Stimulated activated CD8-positive, alpha-beta memory T cell treated with anti-CD3 and anti-CD28 coated beads, Interleukin-2, amount 100 ng/mL, for 1 hour (primary cell): ENCODE measurements at regions not wholly inside any gene's neighbourhood (a gene's known extent, or its start where the extent isn't known, plus 50 kb on each side); places are given as distances from the start of the nearest gene placed in this dataset.
A peak's percentile ranks its signal among the peaks of the same experiment; 100 is the strongest.

ENCODE experiments used
- DNase-seq, 2 donors: peaks; one replicate each; pipeline ENCODE4 v3.0.0-alpha.2; 2020; ENCODE audit warnings: low read depth in 2 of 2

DNA sequence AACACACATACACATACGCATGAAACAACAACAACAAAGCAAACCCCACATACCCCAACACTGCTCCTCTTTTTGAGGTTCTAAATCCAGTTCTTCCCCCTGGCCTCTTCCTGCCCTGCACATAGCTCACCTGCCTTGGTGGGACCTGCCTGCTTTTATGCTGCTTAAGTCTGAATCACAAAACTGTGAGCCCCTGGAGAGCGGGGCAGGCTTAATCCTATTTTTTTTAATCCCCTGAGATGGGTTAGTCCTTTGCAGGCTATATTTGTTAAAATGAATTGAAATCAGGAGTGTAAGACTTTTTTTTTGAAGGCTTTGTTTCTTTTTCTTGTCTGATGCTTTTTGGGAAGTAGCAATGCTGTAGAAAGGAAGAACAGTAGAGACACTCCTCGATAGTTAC, 84.6 kb upstream of the MAX start:
- DNase-seq, result no peak

GRCh38 chr14:65187421-65188049, 85.2 kb upstream of the MAX start:
- no peak for DNase-seq

DNA sequence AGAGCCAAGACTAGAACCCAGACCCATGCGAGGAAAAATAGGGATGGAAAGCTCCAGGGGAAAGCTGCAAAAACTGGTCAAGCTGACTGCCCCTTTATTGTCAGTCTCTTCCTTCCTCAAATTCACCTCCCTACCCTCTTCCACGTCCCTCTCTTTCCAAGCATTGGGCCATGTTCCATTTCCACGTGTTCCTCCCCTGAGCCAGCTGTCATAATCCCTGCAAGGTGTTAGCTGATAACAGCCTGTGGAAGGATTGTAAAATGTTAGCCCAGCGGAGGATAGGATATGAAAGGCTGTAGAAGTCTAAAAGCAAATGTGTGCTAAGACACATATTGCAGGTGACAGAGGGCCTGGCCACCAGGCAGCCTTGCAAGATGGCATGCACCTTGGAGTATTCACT, 88.0 kb upstream of the MAX start:
- no peak for DNase-seq

DNA sequence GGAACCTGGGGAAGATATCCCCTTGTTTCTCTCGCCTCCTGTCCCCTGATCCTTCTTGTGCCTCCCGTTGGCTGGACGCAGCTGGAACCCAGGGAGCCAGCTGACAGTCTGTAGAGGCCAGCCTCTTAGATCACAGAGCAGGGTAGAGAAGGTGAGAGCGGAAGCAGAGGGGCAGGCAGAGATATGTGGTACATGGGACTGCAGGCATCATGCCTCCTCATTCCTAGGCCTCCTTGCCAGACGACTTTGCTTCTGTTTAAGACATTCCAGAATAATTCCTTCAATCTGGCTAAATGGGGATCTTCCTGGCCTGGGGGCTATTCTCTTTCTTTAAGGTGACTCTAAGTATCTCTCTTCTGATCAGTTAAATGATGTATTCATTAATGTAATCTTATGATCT, 89.4 kb upstream of the MAX start:
- DNase-seq, result no peak

DNA sequence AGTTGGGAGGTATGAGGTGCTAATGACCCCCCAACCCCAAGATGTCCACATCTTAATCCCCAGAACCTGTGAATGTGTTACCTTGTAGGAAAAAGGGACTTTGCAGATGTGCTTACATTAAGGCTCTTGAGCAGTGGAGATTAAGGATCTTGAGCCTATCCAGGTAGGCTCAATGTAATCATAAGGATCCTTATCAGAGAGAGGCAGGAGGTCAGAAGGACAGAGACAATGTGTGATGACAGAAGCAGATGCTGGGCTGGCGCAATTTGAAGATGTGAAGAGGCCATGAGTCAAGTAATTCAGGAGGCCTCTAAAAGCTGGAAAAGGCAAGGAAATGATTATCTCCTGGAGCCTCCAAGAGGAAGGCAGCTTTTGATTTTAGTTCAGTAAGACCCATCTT, 90.4 kb upstream of the MAX start:
- DNase-seq, result no peak

- no peak for DNase-seq
Observed at GRCh38 chr14:65193916-65194590, 91.7 kb upstream of the MAX start.

DNA sequence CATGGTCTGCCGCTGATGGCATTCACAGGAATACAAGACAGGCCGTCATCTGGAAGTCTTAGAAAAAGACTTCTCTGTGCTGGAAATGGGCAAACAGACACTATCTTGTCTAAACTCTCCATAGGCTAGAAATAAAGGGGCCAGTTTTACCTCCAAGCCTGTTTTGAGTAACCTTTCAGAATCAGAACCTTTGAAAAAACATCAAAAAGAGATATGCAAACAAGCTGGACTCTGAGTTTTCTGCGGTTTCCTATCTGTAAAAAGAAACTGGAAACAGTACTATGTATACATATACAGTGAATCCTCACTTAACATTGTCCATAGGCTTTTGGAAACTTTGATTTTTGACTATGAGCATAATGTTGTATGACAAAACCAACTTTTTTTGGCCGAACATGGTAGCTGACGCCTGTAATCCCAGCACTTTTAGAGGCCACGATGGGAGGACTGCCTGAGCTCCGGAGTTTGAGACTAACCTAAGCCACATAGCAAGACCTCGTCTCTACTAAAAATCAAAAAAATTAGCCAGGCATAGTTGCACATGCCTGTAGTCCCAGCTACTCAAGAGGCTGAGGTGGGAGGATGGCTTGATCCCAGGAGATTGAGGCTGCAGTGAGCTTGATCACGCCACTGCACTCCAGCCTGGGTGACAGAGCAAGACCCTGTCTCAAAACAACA, 92.9 kb upstream of the MAX start:
- no peak for DNase-seq

GRCh38 chr14:65198346-65198745, 96.0 kb upstream of the MAX start:
- DNase-seq, result no peak

GRCh38 chr14:65200454-65200853, 98.1 kb upstream of the MAX start:
- DNase-seq, result no peak

DNA sequence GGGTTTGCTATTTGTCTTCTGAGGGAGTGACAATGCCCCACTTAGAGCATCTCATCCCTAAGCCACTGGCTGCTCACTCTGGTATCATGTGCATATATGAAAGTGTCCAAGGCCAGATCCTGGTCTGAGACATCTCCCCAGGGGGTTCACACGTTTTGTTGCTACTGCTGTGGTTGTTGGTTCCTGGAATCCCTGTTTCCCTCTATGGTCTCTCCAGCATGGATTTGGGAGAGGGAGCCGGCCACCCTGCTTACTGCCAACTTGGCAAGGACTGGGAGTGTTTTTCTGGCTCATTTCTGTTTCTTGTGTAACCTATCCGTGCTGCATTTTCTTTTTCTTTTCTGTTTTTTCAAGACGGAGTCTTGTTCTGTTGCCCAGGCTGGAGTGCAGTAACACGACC, 101.3 kb upstream of the MAX start:
- DNase-seq, result no peak

- DNase-seq, result no peak
Observed at GRCh38 chr14:65204056-65204455, 101.7 kb upstream of the MAX start.

GRCh38 chr14:65206078-65206447, 103.7 kb upstream of the MAX start:
- DNase-seq, result no peak

GRCh38 chr14:65206448-65207096, 104.3 kb upstream of the MAX start:
- DNase-seq, result no peak

DNA sequence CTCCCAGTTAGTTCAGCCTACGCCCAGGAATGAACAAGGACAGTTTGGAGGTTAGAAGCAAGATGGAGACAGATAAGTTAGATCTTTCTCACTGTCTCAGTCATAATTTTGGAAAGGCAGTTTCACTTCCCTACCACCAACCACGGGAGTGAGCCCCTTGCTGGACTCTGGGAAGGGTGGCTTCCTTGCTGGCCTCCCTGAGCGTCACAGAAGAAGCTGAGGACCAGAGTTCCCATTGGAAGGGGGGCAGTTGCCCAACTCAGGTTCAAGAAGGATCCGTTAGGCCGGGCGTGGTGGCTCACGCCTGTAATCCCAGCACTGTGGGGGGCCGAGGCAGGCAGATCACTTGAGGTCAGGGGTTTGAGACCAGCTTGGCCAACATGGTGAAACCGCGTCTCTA, 106.2 kb upstream of the MAX start:
- no peak for DNase-seq

GRCh38 chr14:65210118-65210821, 108.0 kb upstream of the MAX start:
- DNase-seq, result no peak

DNA sequence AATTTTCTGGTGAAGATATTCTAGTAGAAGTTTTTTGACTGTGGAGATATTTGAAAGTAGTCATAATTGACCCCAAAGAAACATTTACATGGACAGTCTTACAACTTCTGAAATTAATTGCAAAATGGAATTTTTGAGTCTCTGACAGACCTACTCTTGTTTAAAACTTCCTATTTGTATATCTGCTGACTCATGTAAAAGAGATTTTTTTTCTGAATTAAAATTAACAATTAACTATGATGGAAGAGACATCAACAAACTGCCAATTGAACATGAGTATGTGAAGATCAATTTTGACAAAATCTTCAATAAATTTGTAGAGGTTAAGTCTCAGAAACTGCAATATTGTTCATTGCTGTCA, 108.5 kb upstream of the MAX start:
- DNase-seq, result no peak

- DNase-seq, result no peak
Observed at GRCh38 chr14:65211341-65211987, 109.1 kb upstream of the MAX start.

- DNase-seq, result no peak
Observed at GRCh38 chr14:65213316-65213715, 111.0 kb upstream of the MAX start.

DNA sequence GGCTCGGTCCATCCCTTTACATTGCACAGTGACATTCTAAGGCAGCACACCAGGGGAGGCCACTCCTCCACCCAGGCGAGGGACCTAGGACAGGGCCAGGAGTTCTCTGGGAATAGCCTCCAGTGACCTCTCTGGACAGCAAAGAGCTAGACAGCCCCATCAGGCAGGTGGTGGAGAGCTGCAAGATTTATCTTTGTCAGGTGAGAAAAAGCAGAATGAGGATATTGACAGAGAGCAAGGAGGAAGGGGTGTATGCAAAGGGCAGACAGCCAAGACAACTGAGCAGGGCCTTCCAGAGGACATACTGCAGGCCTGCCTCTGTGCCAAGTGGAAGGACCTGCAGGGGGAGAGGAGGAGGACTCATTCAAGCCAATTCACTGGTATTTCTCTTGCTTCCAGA, 112.4 kb upstream of the MAX start:
- no peak for DNase-seq

- no peak for DNase-seq
Observed at GRCh38 chr14:65219353-65219752, 117.0 kb upstream of the MAX start.

DNA sequence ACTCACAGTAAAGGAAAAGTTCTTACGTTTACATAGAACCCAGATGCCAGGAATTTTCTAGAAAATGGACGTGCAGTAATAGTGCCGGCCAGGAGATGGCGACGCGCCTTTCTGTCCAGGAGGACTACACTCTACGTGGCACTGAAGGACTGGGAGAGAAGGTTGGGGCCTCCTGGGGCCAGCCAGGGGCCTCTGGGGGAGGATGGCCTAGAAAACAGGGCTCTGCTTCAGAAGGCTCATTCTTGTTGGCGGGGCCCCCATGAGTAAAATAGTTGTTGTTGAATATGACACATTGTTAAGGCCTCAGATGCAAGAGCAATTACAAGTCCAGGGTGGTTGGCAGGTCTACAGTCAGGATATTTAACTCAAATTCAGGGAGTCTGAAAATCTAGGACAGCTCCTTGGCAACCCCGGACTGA, 120.1 kb upstream of the MAX start:
- DNase-seq, result peak; percentile 12 to 31

DNA sequence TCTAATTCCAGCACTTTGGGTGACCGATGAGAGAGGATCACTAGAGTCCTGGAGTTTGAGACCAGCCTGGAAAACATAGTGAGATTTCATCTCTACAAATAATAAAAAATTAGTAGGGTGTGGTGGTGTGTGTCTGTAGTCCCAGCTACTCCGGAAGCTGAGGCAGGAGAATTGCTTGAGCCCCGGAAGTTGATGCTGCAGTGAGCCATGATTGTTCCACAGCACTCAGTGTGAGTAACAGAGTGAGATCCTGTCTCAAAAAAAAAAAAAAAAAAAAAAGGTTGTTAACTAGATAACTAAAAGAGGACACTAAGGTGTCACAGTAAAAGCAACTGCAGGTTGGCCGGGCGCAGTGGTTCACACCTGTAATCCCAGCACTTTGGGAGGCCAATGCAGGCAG, 121.3 kb upstream of the MAX start:
- DNase-seq, result no peak
